Glutamatergic neuron (in vitro differentiated cells): ENCODE measurements at regions not wholly inside any gene's neighbourhood (a gene's known extent, or its start where the extent isn't known, plus 50 kb on each side); places are given as distances from the start of the nearest gene placed in this dataset.
"Not testable (repeated sequence)": the region's sequence is repeated elsewhere in the genome, so short reads cannot be mapped to it uniquely, and the experiment has no call there.

Experiments used
- DNase-seq: peaks from one replicate; pipeline ENCODE4 v3.0.0; 2022
- H3K27ac Mint-ChIP-seq: one replicate; pipeline ENCODE4 v1.8.0; 2020; ENCODE audit warnings: mild to moderate bottlenecking, mixed read lengths, inconsistent platforms; ENCODE audit not compliant: unreplicated experiment
- H3K27me3 Mint-ChIP-seq: one replicate; pipeline ENCODE4 v1.8.0; 2020; ENCODE audit warnings: mild to moderate bottlenecking, moderate library complexity, mixed read lengths, inconsistent platforms; ENCODE audit not compliant: unreplicated experiment
- H3K36me3 Mint-ChIP-seq: one replicate; pipeline ENCODE4 v1.8.0; 2020; ENCODE audit warnings: mild to moderate bottlenecking, mixed read lengths, inconsistent platforms; ENCODE audit not compliant: unreplicated experiment
- H3K4me1 Mint-ChIP-seq: one replicate; pipeline ENCODE4 v1.8.0; 2020; ENCODE audit warnings: mild to moderate bottlenecking, low read depth, mixed read lengths, inconsistent platforms; ENCODE audit not compliant: unreplicated experiment
- H3K4me3 Mint-ChIP-seq: one replicate; pipeline ENCODE4 v1.8.0; 2020; ENCODE audit warnings: mild to moderate bottlenecking, mixed read lengths, inconsistent platforms; ENCODE audit not compliant: unreplicated experiment
- H3K9me3 Mint-ChIP-seq: one replicate; pipeline ENCODE4 v1.8.0; 2020; ENCODE audit warnings: mild to moderate bottlenecking, moderate library complexity, mixed read lengths, inconsistent platforms; ENCODE audit not compliant: unreplicated experiment
- TF ChIP-seq, protein P1 (sequence below): fragments of 200-600 bp; sonication (generic); IDR thresholded peaks from one replicate; pipeline ENCODE4 v1.5.0; 2021; ENCODE audit not compliant: partially characterized antibody, unreplicated experiment

- H3K4me1 Mint-ChIP-seq: no peaks in the 10 kb centered on the region
- no peaks in the 10 kb centered on the region for H3K36me3 Mint-ChIP-seq
- TF ChIP-seq, protein P1, sequence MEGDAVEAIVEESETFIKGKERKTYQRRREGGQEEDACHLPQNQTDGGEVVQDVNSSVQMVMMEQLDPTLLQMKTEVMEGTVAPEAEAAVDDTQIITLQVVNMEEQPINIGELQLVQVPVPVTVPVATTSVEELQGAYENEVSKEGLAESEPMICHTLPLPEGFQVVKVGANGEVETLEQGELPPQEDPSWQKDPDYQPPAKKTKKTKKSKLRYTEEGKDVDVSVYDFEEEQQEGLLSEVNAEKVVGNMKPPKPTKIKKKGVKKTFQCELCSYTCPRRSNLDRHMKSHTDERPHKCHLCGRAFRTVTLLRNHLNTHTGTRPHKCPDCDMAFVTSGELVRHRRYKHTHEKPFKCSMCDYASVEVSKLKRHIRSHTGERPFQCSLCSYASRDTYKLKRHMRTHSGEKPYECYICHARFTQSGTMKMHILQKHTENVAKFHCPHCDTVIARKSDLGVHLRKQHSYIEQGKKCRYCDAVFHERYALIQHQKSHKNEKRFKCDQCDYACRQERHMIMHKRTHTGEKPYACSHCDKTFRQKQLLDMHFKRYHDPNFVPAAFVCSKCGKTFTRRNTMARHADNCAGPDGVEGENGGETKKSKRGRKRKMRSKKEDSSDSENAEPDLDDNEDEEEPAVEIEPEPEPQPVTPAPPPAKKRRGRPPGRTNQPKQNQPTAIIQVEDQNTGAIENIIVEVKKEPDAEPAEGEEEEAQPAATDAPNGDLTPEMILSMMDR: no peak
- H3K9me3 Mint-ChIP-seq: peaks cover 3% of the 10 kb centered on the region
- no peak overlapping the region for H3K27ac Mint-ChIP-seq
- no peak for DNase-seq
- peaks cover 4% of the 10 kb centered on the region for H3K27me3 Mint-ChIP-seq
- H3K4me3 Mint-ChIP-seq: no peak overlapping the region
Measured at GRCh38 chr2:203637471-203638167, 68.8 kb upstream of the CD28 start.

DNA sequence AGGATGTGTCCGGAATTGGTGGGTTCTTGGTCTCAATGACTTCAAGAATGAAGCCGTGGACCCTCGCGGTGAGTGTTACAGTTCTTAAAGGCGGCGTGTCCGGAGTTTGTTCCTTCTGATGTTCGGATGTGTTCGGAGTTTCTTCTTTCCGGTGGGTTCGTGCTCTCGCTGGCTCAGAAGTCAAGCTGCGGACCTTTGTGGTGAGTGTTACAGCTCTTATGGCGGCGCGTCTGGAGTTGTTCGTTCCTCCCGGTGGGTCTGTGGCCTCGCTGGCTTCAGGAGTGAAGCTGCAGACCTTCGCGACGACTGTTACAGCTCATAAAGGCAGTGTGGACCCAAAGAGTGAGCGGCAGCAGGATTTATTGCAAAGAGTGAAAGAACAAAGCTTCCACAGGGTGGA, 64.6 kb upstream of the CD28 start:
- H3K9me3 Mint-ChIP-seq, H3K27me3 Mint-ChIP-seq, H3K4me3 Mint-ChIP-seq, H3K27ac Mint-ChIP-seq, H3K36me3 Mint-ChIP-seq, H3K4me1 Mint-ChIP-seq, DNase-seq: not testable (repeated sequence)

- not testable (repeated sequence) for DNase-seq, H3K9me3 Mint-ChIP-seq, H3K27me3 Mint-ChIP-seq, H3K4me3 Mint-ChIP-seq, H3K36me3 Mint-ChIP-seq, H3K27ac Mint-ChIP-seq, H3K4me1 Mint-ChIP-seq
Measured at GRCh38 chr2:203642841-203643240, 63.6 kb upstream of the CD28 start.

- Mint-ChIP-seq H3K36me3 (no peaks in the 10 kb centered on the region), H3K4me3 (no peak overlapping the region), H3K4me1 (no peaks in the 10 kb centered on the region), H3K9me3 (peaks cover 3% of the 10 kb centered on the region), H3K27ac (no peak overlapping the region), H3K27me3 (peaks cover 5% of the 10 kb centered on the region)
- TF ChIP-seq, protein P1: no peak
- DNase-seq: no peak
Measured at GRCh38 chr2:203645831-203646230, 60.6 kb upstream of the CD28 start.

GRCh38 chr2:203646266-203646864, 60.1 kb upstream of the CD28 start:
- no peaks in the 10 kb centered on the region for H3K4me1 Mint-ChIP-seq
- TF ChIP-seq, protein P1: no peak
- no peaks in the 10 kb centered on the region for H3K36me3 Mint-ChIP-seq
- peaks cover 5% of the 10 kb centered on the region for H3K27me3 Mint-ChIP-seq
- H3K9me3 Mint-ChIP-seq: peaks cover 3% of the 10 kb centered on the region
- H3K27ac Mint-ChIP-seq: no peak overlapping the region
- no peak overlapping the region for H3K4me3 Mint-ChIP-seq
- no peak for DNase-seq

GRCh38 chr2:203646961-203647360, 59.5 kb upstream of the CD28 start:
- TF ChIP-seq, protein P1: no peak
- Mint-ChIP-seq H3K27ac (no peak overlapping the region), H3K9me3 (no peaks in the 10 kb centered on the region), H3K4me1 (no peaks in the 10 kb centered on the region), H3K27me3 (peaks cover 1% of the 10 kb centered on the region), H3K36me3 (no peaks in the 10 kb centered on the region), H3K4me3 (no peak overlapping the region)
- no peak for DNase-seq
